H1 (cell line): ENCODE measurements at regions not wholly inside any gene's neighbourhood (a gene's known extent, or its start where the extent isn't known, plus 50 kb on each side); places are given as distances from the start of the nearest gene placed in this dataset.

Source experiments
- EP300 ChIP-seq, 2 experiments: IDR thresholded peaks; 1 replicate in 1 of 2; 2 replicates in 1 of 2; pipeline ENCODE4 v1.6.1; 2011 to 2012; ENCODE audit warnings: low read depth in 2 of 2, low read length in 2 of 2, mild to moderate bottlenecking in 2 of 2, borderline replicate concordance in 1 of 2, inconsistent platforms in 1 of 2, moderate library complexity in 1 of 2
- YY1 ChIP-seq: IDR thresholded peaks from 2 replicates; pipeline ENCODE4 v1.6.1; 2011; ENCODE audit warnings: low read depth, mild to moderate bottlenecking, low read length

- TF ChIP-seq EP300 (IDR thresholded peaks at IDR 0.05; ENCODE audit: borderline replicate concordance in 1 of 2, low read depth in 2 of 2, low read length in 2 of 2) (no peak), YY1 (no peak)
Observed at GRCh38 chr21:15190837-15191236, 126.0 kb upstream of the NRIP1 start (continued).
